SK-N-SH treated with all-trans-retinoic acid at 6 μM for 48 hours (cell line): ENCODE measurements at regions not wholly inside any gene's neighbourhood (a gene's known extent, or its start where the extent isn't known, plus 50 kb on each side); places are given as distances from the start of the nearest gene placed in this dataset.

Experiments used
- ATAC-seq: fragments of 200-7000 bp; cut with Tn5 transposase; 3 replicates; pipeline ENCODE4 v1.9.1; 2020; ENCODE audit warnings: mild to moderate bottlenecking, moderate library complexity
- BACH2 ChIP-seq: fragments of 250-450 bp; sonication (Bioruptor Pico); IDR thresholded peaks from 2 replicates; pipeline ENCODE4 v1.9.0; 2021; ENCODE audit warnings: mild to moderate bottlenecking, borderline replicate concordance
- CREB5 ChIP-seq: fragments of 250-450 bp; sonication (Bioruptor Pico); IDR thresholded peaks from 2 replicates; pipeline ENCODE4 v1.5.1; 2020; ENCODE audit warnings: low read depth, mild to moderate bottlenecking, moderate library complexity
- CSDC2 ChIP-seq: fragments of 250-450 bp; sonication (Bioruptor Pico); IDR thresholded peaks from 2 replicates; pipeline ENCODE4 v1.5.0; 2020; ENCODE audit warnings: mild to moderate bottlenecking, moderate library complexity
- ESRRG ChIP-seq: fragments of 250-450 bp; sonication (Bioruptor Pico); IDR thresholded peaks from 2 replicates; pipeline ENCODE4 v1.6.1; 2021; ENCODE audit warnings: mild to moderate bottlenecking
- GLIS3 ChIP-seq: fragments of 250-450 bp; sonication (Bioruptor Pico); IDR thresholded peaks from 2 replicates; pipeline ENCODE4 v1.5.0; 2020; ENCODE audit warnings: mild to moderate bottlenecking, moderate library complexity
- ISL1 ChIP-seq: fragments of 250-450 bp; sonication (Bioruptor Pico); IDR thresholded peaks from 2 replicates; pipeline ENCODE4 v2.1.2; 2022; ENCODE audit warnings: mild to moderate bottlenecking, moderate library complexity
- OSR1 ChIP-seq: fragments of 250-450 bp; sonication (Bioruptor Pico); IDR thresholded peaks from 2 replicates; pipeline ENCODE4 v1.8.0; 2022; ENCODE audit warnings: moderate library complexity, mild to moderate bottlenecking, inconsistent platforms
- POU6F1 ChIP-seq: fragments of 250-450 bp; sonication (Bioruptor Pico); IDR thresholded peaks from 2 replicates; pipeline ENCODE4 v1.8.0; 2021; ENCODE audit warnings: low read depth, mild to moderate bottlenecking, moderate library complexity, borderline replicate concordance
- PPARA ChIP-seq: fragments of 250-450 bp; sonication (Bioruptor Pico); IDR thresholded peaks from 2 replicates; pipeline ENCODE4 v1.5.0; 2020; ENCODE audit warnings: mild to moderate bottlenecking, borderline replicate concordance
- RARB ChIP-seq: fragments of 250-450 bp; sonication (Bioruptor Pico); IDR thresholded peaks from 2 replicates; pipeline ENCODE4 v1.8.0; 2021; ENCODE audit warnings: mild to moderate bottlenecking, moderate library complexity
- SNAI2 ChIP-seq: fragments of 250-450 bp; sonication (Bioruptor Pico); IDR thresholded peaks from 2 replicates; pipeline ENCODE4 v1.5.0; 2020; ENCODE audit warnings: mild to moderate bottlenecking, moderate library complexity
- TCF4 ChIP-seq: fragments of 250-450 bp; sonication (Bioruptor Pico); IDR thresholded peaks from 2 replicates; pipeline ENCODE4 v1.8.0; 2021; ENCODE audit warnings: mild to moderate bottlenecking, moderate library complexity, borderline replicate concordance
- TOX ChIP-seq: fragments of 250-450 bp; sonication (Bioruptor Pico); IDR thresholded peaks from 2 replicates; pipeline ENCODE4 v1.8.0; 2021; ENCODE audit warnings: mild to moderate bottlenecking, moderate library complexity, borderline replicate concordance
- TSHZ2 ChIP-seq: fragments of 250-450 bp; sonication (Bioruptor Pico); IDR thresholded peaks from 2 replicates; pipeline ENCODE4 v1.5.0; 2020; ENCODE audit warnings: mild to moderate bottlenecking, moderate library complexity
- ZC3H10 ChIP-seq: fragments of 250-450 bp; sonication (Bioruptor Pico); IDR thresholded peaks from 2 replicates; pipeline ENCODE4 v1.5.1; 2021; ENCODE audit warnings: mild to moderate bottlenecking, moderate library complexity
- ZFP3 ChIP-seq: fragments of 250-450 bp; sonication (Bioruptor Pico); IDR thresholded peaks from 2 replicates; pipeline ENCODE4 v1.5.0; 2020; ENCODE audit warnings: mild to moderate bottlenecking, moderate library complexity
- ZFP30 ChIP-seq: fragments of 450-650 bp; formaldehyde crosslinking; IDR thresholded peaks from 2 replicates; pipeline ENCODE4 v1.5.0; 2022; ENCODE audit warnings: mild to moderate bottlenecking, moderate library complexity
- ZNF565 ChIP-seq: fragments of 450-650 bp; formaldehyde crosslinking; conservative IDR thresholded peaks from 2 replicates; pipeline ENCODE4 v1.5.0; 2020; ENCODE audit warnings: low read depth, mild to moderate bottlenecking, moderate library complexity
- ZNF8 ChIP-seq: fragments of 450-650 bp; formaldehyde crosslinking; IDR thresholded peaks from 2 replicates; pipeline ENCODE4 v1.5.0; 2020; ENCODE audit warnings: mild to moderate bottlenecking, moderate library complexity
- TF ChIP-seq, protein P1 (sequence below): fragments of 250-450 bp; sonication (Bioruptor Pico); IDR thresholded peaks from 2 replicates; pipeline ENCODE4 v1.5.1; 2021; ENCODE audit warnings: mild to moderate bottlenecking, moderate library complexity
- TF ChIP-seq, protein P2 (sequence below): fragments of 250-450 bp; sonication (Bioruptor Pico); IDR thresholded peaks from 2 replicates; pipeline ENCODE4 v1.8.0; 2020; ENCODE audit warnings: mild to moderate bottlenecking, moderate library complexity, borderline replicate concordance

DNA sequence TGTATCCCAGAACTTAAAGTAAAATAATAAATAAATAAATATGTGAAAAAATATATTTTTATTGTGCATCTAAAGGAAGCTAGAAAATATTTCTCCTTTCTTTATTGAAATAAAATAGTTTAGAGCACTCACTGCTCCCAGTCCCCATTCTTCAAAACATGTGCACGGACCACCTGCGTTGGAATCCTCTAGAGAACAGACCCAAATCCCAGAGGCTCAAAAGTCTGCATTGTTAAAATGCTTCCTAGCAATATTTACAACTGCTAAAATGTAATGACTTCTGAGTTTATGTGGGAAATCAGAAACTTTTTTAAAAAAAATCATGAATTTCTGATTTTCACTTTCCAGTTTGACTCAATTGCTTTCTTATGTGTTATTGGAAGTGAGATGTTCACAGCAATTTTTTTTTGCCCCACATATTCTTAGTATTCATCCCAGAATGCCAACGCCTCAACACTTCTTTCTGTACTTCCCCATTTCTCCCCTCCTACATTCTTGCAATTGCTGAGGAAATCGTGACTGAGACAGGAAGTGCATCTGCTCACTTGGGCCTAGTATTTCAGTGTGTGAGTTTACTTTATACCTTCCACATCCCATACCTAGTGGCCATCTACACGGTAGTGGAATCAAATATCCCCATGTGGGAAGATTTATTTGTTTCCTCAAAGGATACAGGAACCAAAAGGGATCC lies 116.0 kb upstream of the FLRT2 start:
- no peak for ATAC-seq
- TF ChIP-seq POU6F1 (CRISPR knock-in tag) = no peak
- no peak for TF ChIP-seq CSDC2 (CRISPR knock-in tag)
- TF ChIP-seq ZC3H10 (CRISPR knock-in tag) = no peak
- TF ChIP-seq ZNF565 (CRISPR knock-in tag) = no peak
- TF ChIP-seq, protein P1, sequence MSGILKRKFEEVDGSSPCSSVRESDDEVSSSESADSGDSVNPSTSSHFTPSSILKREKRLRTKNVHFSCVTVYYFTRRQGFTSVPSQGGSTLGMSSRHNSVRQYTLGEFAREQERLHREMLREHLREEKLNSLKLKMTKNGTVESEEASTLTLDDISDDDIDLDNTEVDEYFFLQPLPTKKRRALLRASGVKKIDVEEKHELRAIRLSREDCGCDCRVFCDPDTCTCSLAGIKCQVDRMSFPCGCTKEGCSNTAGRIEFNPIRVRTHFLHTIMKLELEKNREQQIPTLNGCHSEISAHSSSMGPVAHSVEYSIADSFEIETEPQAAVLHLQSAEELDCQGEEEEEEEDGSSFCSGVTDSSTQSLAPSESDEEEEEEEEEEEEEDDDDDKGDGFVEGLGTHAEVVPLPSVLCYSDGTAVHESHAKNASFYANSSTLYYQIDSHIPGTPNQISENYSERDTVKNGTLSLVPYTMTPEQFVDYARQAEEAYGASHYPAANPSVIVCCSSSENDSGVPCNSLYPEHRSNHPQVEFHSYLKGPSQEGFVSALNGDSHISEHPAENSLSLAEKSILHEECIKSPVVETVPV (CRISPR knock-in tag) = no peak
- TF ChIP-seq, protein P2, sequence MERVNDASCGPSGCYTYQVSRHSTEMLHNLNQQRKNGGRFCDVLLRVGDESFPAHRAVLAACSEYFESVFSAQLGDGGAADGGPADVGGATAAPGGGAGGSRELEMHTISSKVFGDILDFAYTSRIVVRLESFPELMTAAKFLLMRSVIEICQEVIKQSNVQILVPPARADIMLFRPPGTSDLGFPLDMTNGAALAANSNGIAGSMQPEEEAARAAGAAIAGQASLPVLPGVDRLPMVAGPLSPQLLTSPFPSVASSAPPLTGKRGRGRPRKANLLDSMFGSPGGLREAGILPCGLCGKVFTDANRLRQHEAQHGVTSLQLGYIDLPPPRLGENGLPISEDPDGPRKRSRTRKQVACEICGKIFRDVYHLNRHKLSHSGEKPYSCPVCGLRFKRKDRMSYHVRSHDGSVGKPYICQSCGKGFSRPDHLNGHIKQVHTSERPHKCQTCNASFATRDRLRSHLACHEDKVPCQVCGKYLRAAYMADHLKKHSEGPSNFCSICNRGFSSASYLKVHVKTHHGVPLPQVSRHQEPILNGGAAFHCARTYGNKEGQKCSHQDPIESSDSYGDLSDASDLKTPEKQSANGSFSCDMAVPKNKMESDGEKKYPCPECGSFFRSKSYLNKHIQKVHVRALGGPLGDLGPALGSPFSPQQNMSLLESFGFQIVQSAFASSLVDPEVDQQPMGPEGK (CRISPR knock-in tag) = no peak
- TF ChIP-seq ZFP30 (CRISPR knock-in tag) = no peak
- no peak for TF ChIP-seq RARB (CRISPR knock-in tag)
- TF ChIP-seq TOX (CRISPR knock-in tag) = no peak
- TF ChIP-seq SNAI2 (CRISPR knock-in tag) = no peak
- TF ChIP-seq BACH2 (CRISPR knock-in tag) = no peak
- TF ChIP-seq GLIS3 = no peak

DNA sequence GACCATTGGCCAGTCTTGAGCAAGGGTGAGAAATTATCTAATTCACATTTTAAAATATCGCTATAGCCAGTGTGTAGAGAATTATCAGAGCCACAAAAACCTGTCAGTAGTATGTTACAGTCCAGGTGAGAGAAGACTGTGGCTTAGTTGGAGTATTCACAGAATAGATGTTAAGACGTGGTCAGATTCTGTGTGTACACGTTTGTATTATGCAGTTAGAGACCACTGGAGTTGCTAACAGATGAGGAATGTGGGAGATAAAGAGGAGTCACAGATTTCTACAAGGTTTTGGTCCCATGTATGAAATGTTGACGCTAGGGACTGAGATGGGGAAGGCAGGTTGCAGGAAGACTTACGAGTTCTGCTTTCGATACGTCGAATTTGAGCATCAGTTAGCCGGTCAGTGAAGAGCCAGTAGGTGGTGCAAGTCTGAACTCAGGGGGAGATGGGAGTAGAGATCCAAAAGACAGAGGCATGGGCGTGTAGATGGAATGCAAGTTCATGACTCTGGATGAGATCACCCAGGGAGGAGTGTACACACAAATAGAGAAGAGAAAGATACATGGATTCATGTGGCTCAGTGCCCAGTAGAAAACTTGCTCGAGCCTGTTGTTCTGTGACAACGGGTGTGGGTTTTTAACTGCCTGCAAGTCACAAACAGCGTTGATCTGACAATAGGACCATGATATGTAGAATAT lies 114.8 kb upstream of the FLRT2 start:
- TF ChIP-seq CREB5 (CRISPR knock-in tag) (no peak), CSDC2 (CRISPR knock-in tag) (no peak), ZNF8 (CRISPR knock-in tag) (no peak), PPARA (no peak), BACH2 (CRISPR knock-in tag) (no peak), ZFP30 (CRISPR knock-in tag) (no peak)
- peak; percentile 98 for ATAC-seq

- TF ChIP-seq OSR1 (CRISPR knock-in tag) (no peak), BACH2 (CRISPR knock-in tag) (no peak), ISL1 (CRISPR knock-in tag) (no peak), TCF4 (CRISPR knock-in tag) (no peak), ESRRG (no peak)
- ATAC-seq = peak; percentile 69
Measured at GRCh38 chr14:85416771-85417170, 113.2 kb upstream of the FLRT2 start.

- ATAC-seq = no peak
- no peak for TF ChIP-seq RARB (CRISPR knock-in tag)
- no peak for TF ChIP-seq ZFP3
- no peak for TF ChIP-seq ZFP30 (CRISPR knock-in tag)
- TF ChIP-seq, protein P2 (CRISPR knock-in tag) = no peak
- TF ChIP-seq, protein P1 (CRISPR knock-in tag) = no peak
- no peak for TF ChIP-seq TSHZ2 (CRISPR knock-in tag)
- TF ChIP-seq CSDC2 (CRISPR knock-in tag) = no peak
- no peak for TF ChIP-seq ZNF8 (CRISPR knock-in tag)
- no peak for TF ChIP-seq ZNF565 (CRISPR knock-in tag)
- no peak for TF ChIP-seq PPARA
- no peak for TF ChIP-seq BACH2 (CRISPR knock-in tag)
- no peak for TF ChIP-seq GLIS3
- no peak for TF ChIP-seq OSR1 (CRISPR knock-in tag)
Measured at GRCh38 chr14:85417396-85417795, 112.5 kb upstream of the FLRT2 start.
